ENCODE measurements at regions not wholly inside any gene's neighbourhood (a gene's known extent, or its start where the extent isn't known, plus 50 kb on each side); places are given as distances from the start of the nearest gene placed in this dataset.

DNA sequence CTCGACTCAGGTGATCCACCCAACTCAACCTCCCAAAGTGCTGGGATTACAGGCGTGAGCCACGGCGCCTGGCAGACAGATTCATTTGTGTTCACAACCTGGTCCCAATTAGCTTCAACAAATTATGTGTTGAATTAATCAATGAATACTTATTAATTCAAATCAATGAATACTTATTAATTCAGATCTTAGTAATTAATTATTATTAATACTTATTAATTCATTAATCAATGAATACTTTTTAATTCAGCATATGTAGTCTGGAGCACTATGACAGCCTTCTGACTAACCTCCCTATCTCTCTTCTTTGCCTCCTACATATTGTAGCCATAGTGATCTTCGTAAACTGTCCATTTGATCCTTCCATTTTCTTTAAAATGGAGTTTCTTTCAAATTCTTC lies 56.7 kb upstream of the RBPJ start:
- Histone ChIP-seq H3K36me3 (no peaks in the 10 kb centered on the region), H3K27ac (no peak overlapping the region), H3K9me3 (peaks cover 0 to 4% of the 10 kb centered on the region in 2 donors), H3K4me1 (peaks cover 0 to 32% of the 10 kb centered on the region in 2 donors), H3K27me3 (no peaks in the 10 kb centered on the region), H3K4me3 (no peak overlapping the region)
- intact Hi-C loops (cut with DNase I), result no loop called here
- DNase-seq (no peak), ATAC-seq (no peak)
- TF ChIP-seq, protein P1, sequence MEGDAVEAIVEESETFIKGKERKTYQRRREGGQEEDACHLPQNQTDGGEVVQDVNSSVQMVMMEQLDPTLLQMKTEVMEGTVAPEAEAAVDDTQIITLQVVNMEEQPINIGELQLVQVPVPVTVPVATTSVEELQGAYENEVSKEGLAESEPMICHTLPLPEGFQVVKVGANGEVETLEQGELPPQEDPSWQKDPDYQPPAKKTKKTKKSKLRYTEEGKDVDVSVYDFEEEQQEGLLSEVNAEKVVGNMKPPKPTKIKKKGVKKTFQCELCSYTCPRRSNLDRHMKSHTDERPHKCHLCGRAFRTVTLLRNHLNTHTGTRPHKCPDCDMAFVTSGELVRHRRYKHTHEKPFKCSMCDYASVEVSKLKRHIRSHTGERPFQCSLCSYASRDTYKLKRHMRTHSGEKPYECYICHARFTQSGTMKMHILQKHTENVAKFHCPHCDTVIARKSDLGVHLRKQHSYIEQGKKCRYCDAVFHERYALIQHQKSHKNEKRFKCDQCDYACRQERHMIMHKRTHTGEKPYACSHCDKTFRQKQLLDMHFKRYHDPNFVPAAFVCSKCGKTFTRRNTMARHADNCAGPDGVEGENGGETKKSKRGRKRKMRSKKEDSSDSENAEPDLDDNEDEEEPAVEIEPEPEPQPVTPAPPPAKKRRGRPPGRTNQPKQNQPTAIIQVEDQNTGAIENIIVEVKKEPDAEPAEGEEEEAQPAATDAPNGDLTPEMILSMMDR (IDR thresholded peaks at IDR 0.05), result no peak

DNA sequence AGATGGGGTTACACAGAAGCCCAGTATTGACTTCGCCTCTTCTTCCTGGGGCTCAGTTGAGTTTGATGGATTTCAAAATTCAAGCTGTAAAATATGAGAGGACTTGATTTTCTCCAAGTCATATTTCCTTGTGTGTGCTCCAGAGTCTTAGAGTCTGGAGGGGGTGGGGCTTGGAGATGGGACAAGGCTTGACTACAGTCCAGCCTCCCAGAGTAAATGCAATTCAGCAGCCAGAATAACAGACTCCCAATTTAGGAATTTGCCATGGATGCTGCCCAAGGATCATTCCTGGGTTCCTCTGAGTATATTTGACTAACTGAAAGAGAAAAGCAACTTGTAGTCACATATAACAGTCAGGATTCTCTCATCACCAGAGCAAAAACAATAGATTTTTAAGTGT lies 53.7 kb upstream of the RBPJ start:
- Histone ChIP-seq H3K4me1 (peaks cover 0 to 32% of the 10 kb centered on the region in 2 donors), H3K27me3 (no peaks in the 10 kb centered on the region), H3K27ac (peak overlapping the region in 1 of 2 donors; percentile 9), H3K36me3 (no peaks in the 10 kb centered on the region), H3K9me3 (no peaks in the 10 kb centered on the region), H3K4me3 (no peak overlapping the region)
- peak; percentile 66 for ATAC-seq
- TF ChIP-seq, protein P1 (IDR thresholded peaks at IDR 0.05), result no peak
- intact Hi-C loops (cut with DNase I), result no loop called here
- DNase-seq, result peak in 3 of 4 donors; percentile 41 to 66 (median 63)

DNA sequence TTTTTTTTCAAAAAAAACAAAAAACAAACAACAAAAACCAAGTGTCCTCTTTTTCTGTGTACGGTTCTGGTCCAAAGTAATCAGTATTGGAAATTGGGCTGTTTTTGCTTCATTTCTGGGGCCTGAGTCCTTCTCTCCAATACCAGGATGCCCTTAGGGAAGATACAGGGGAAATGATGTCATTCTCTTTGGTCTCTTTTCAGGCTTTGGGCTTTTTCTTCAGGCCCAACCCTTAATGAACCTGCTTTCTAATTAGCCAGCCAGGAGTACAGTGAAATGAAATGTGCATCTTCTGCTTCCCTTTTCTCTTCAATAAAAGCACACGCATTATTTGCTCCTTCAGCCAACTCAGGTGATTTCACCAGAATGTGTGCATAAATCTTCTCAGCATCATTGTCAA lies 52.6 kb upstream of the RBPJ start:
- peak overlapping the region in 1 of 2 donors; percentile 61 for H3K27ac ChIP-seq
- ATAC-seq, result no peak

DNA sequence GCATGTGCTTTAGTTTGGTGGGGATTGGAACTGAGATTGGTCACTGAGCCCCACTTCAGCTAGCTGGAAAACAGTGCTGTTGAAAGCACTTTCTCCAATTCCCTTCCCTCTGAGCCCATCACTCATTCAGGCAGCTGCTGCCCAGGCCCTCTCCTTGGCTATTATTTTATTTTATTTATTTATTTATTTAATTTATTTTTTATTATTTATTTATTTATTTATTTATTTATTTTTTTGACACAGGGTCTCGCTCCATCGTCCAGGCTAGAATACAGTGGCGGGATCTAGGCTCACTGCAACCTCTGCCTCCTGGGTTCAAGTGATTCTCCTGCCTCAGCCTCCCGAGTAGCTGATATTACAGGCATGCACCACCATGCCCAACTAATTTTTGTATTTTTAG lies 51.8 kb upstream of the RBPJ start:
- peaks cover 0 to 43% of the 10 kb centered on the region in 2 donors for H3K4me1 ChIP-seq
- H3K9me3 ChIP-seq, result no peaks in the 10 kb centered on the region
- no peaks in the 10 kb centered on the region for H3K36me3 ChIP-seq
- intact Hi-C loops (cut with DNase I), result no loop called here
- H3K27ac ChIP-seq, result peak overlapping the region in 1 of 2 donors; percentile 61
- DNase-seq, result no peak
- TF ChIP-seq, protein P1 (IDR thresholded peaks at IDR 0.05), result no peak
- no peaks in the 10 kb centered on the region for H3K27me3 ChIP-seq
- H3K4me3 ChIP-seq, result no peak overlapping the region
- ATAC-seq, result no peak

More for the DNA sequence above, 52.6 kb upstream of the RBPJ start:
- H3K4me1 ChIP-seq, result peaks cover 0 to 36% of the 10 kb centered on the region in 2 donors
- intact Hi-C loops (cut with DNase I), result no loop called here
- H3K4me3 ChIP-seq, result no peak overlapping the region
- H3K9me3 ChIP-seq, result no peaks in the 10 kb centered on the region
- no peaks in the 10 kb centered on the region for H3K36me3 ChIP-seq
- no peak for DNase-seq
- TF ChIP-seq, protein P1 (IDR thresholded peaks at IDR 0.05), result no peak
- no peaks in the 10 kb centered on the region for H3K27me3 ChIP-seq

Measured in left lung (tissue), 4 donors.